ENCODE measurements at regions not wholly inside any gene's neighbourhood (a gene's known extent, or its start where the extent isn't known, plus 50 kb on each side); places are given as distances from the start of the nearest gene placed in this dataset.

- H3K36me3 ChIP-seq, result no peaks in the 10 kb centered on the region
- no peak for TF ChIP-seq CTCF (IDR thresholded peaks at IDR 0.05)
- H3K9me3 ChIP-seq, result no peaks in the 10 kb centered on the region
- no peak overlapping the region for H3K4me3 ChIP-seq
- no peaks in the 10 kb centered on the region for H3K4me1 ChIP-seq
- DNase-seq, result no peak
- intact Hi-C loops (cut with DNase I; ENCODE audit: low total_unique reads), result no loop called here
- no peaks in the 10 kb centered on the region for H3K27me3 ChIP-seq
- H3K27ac ChIP-seq, result no peak overlapping the region
Observed at GRCh38 chr14:87111741-87112140, 881.2 kb downstream of the GALC start.

- intact Hi-C loops (cut with DNase I; ENCODE audit: low total_unique reads), result no loop called here
- Histone ChIP-seq H3K27ac (no peak overlapping the region), H3K36me3 (no peaks in the 10 kb centered on the region), H3K4me1 (no peaks in the 10 kb centered on the region), H3K4me3 (no peak overlapping the region), H3K9me3 (no peaks in the 10 kb centered on the region), H3K27me3 (no peaks in the 10 kb centered on the region)
- no peak for TF ChIP-seq CTCF (IDR thresholded peaks at IDR 0.05)
- DNase-seq, result no peak
Observed at GRCh38 chr14:87111126-87111525, 881.9 kb downstream of the GALC start.

GRCh38 chr14:87109271-87109670 lies 883.7 kb downstream of the GALC start:
- no peaks in the 10 kb centered on the region for H3K4me1 ChIP-seq
- TF ChIP-seq CTCF (IDR thresholded peaks at IDR 0.05), result no peak
- no peaks in the 10 kb centered on the region for H3K9me3 ChIP-seq
- no peaks in the 10 kb centered on the region for H3K36me3 ChIP-seq
- no peak overlapping the region for H3K4me3 ChIP-seq
- no peak for DNase-seq
- H3K27ac ChIP-seq, result no peak overlapping the region
- H3K27me3 ChIP-seq, result no peaks in the 10 kb centered on the region
- intact Hi-C loops (cut with DNase I; ENCODE audit: low total_unique reads), result no loop called here

DNA sequence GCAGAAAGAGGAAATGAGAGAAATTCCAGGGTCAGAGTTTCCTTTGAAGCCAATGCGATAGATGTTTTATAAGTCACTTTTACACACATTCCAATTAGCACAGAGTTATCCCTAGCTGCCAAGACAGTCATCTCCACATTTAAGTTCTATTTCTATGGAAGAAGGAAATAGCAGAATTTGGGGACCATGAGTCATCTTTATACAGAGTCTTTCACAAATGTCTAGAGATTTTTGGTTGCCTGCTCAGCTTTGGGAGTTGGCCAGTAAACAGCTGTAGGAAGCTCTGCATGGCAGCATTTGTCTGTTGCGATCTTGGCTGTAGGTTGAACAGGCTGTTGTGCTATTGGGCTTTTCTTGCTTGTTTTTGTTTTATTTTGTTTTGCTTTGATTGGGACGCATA lies 884.3 kb downstream of the GALC start:
- no peaks in the 10 kb centered on the region for H3K9me3 ChIP-seq
- no peaks in the 10 kb centered on the region for H3K36me3 ChIP-seq
- intact Hi-C loops (cut with DNase I; ENCODE audit: low total_unique reads), result no loop called here
- no peak for TF ChIP-seq CTCF (IDR thresholded peaks at IDR 0.05)
- H3K27me3 ChIP-seq, result no peaks in the 10 kb centered on the region
- no peak overlapping the region for H3K4me3 ChIP-seq
- no peak overlapping the region for H3K27ac ChIP-seq
- H3K4me1 ChIP-seq, result no peaks in the 10 kb centered on the region
- no peak for DNase-seq

DNA sequence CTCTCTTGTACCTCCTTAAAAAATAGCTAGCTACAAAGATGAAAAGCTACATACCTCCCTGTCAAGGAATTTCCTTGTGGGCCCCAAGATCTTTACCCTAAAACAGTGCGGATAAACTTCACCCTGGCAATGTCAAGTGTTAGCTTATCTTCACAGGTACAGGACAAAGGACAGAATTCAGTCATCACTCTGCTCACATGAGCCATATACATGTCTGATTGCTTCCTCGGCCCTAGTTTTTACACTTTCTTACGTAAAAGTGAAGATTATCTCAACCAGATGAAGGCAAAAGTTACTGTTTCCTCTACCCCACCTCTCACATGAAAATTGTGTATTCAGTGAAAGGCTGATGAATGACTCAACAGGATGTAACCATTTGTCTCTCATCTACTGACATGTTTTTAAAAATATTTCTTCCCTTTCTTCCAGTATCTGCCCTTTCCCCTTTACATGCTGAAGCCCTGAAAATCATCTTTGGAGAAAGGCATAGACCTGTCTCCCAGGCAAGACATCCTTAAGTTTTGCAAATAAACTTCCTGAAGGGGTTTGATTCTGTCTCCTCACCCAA lies 890.1 kb downstream of the GALC start:
- Histone ChIP-seq H3K27ac (no peak overlapping the region), H3K4me3 (no peak overlapping the region), H3K9me3 (no peaks in the 10 kb centered on the region), H3K27me3 (no peaks in the 10 kb centered on the region), H3K36me3 (no peaks in the 10 kb centered on the region), H3K4me1 (no peaks in the 10 kb centered on the region)
- TF ChIP-seq CTCF (IDR thresholded peaks at IDR 0.05), result no peak
- intact Hi-C loops (cut with DNase I; ENCODE audit: low total_unique reads), result no loop called here
- DNase-seq, result no peak

- Histone ChIP-seq H3K4me1 (no peaks in the 10 kb centered on the region), H3K27ac (no peak overlapping the region), H3K4me3 (no peak overlapping the region), H3K9me3 (no peaks in the 10 kb centered on the region), H3K36me3 (no peaks in the 10 kb centered on the region), H3K27me3 (no peaks in the 10 kb centered on the region)
- no peak for DNase-seq
- intact Hi-C loops (cut with DNase I; ENCODE audit: low total_unique reads), result no loop called here
- no peak for TF ChIP-seq CTCF (IDR thresholded peaks at IDR 0.05)
Observed at GRCh38 chr14:87097015-87097414, 896.0 kb downstream of the GALC start.
